ENCODE measurements at regions not wholly inside any gene's neighbourhood (a gene's known extent, or its start where the extent isn't known, plus 50 kb on each side); places are given as distances from the start of the nearest gene placed in this dataset.

GRCh38 chr5:40446910-40447309 lies 232.8 kb upstream of the PTGER4 start:
- no peaks in the 10 kb centered on the region for H3K9me1 ChIP-seq (ENCODE audit: control insufficient read depth, extremely low read depth, insufficient read depth, low read length)
- dilution Hi-C loops (cut with MboI; ENCODE audit: extremely low pct_ligation_motif_present, low sequenced_read_pairs), result no loop called here
- no peak overlapping the region for H3K4me3 ChIP-seq (ENCODE audit: control insufficient read depth in 2 of 3, extremely low read depth in 1 of 3, insufficient read depth in 2 of 3, low read depth in 1 of 3, low read length in 3 of 3)
- no peaks in the 10 kb centered on the region for H3K79me2 ChIP-seq (ENCODE audit: control insufficient read depth, insufficient read depth, low read length)
- H4K20me1 ChIP-seq (ENCODE audit: control insufficient read depth, extremely low read depth, insufficient read depth, low read length), result no peaks in the 10 kb centered on the region
- H3K27ac ChIP-seq (ENCODE audit: control insufficient read depth, insufficient read depth, low read length), result peak overlapping the region; percentile 16
- TF ChIP-seq EZH2 (IDR thresholded peaks at IDR 0.05; ENCODE audit: low read length) (no peak), CTCF (optimal IDR thresholded peaks at IDR 0.05 in 1 of 3, IDR thresholded peaks at IDR 0.05 in 1 of 3, conservative IDR thresholded peaks at IDR 0.05 in 1 of 3; ENCODE audit: extremely low read depth in 1 of 3, insufficient read depth in 2 of 3, low read length in 3 of 3) (no peak)
- H3K27me3 ChIP-seq (ENCODE audit: control insufficient read depth, extremely low read depth, insufficient read depth, low read length), result no peaks in the 10 kb centered on the region
- no peak overlapping the region for H2AFZ ChIP-seq (ENCODE audit: control insufficient read depth, low read length)
- DNase-seq (ENCODE audit: low read depth, low spot score) (no peak), FAIRE-seq (peak; percentile 95)
- peaks cover 5% of the 10 kb centered on the region for H3K9me3 ChIP-seq (ENCODE audit: control insufficient read depth, low read depth, low read length)
- H3K4me1 ChIP-seq (ENCODE audit: control insufficient read depth, extremely low read depth, insufficient read depth, low read length), result peaks cover 8% of the 10 kb centered on the region
- H3K36me3 ChIP-seq (ENCODE audit: control insufficient read depth in 2 of 2, extremely low read depth in 1 of 2, insufficient read depth in 2 of 2, low read length in 2 of 2), result no peaks in the 10 kb centered on the region
- no peak overlapping the region for H3K4me2 ChIP-seq (ENCODE audit: control insufficient read depth, extremely low read depth, insufficient read depth, low read depth, low read length)
- no peak overlapping the region for H3K9ac ChIP-seq (ENCODE audit: control insufficient read depth, extremely low read depth, insufficient read depth, low read length)

DNA sequence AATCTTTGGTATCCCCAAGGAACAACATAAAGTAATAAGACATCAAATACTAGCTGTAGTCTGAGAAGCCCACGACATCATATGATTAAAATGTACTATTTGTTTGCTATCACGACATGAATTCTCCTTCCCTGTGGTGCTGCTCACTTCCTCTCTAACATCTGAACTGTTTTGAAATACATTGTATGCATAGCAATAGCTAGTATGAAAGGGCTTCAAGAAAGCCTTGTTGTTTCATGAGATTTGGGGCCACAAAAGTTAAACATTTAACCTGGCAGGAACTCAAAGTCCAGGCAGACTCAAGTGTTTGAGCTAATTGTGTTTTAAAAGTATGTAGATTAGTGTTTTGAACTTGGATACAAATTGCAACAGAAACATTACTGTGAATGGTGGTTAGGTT lies 237.4 kb upstream of the PTGER4 start:
- H3K36me3 ChIP-seq (ENCODE audit: control insufficient read depth in 2 of 2, extremely low read depth in 1 of 2, insufficient read depth in 2 of 2, low read length in 2 of 2), result no peaks in the 10 kb centered on the region
- no peak overlapping the region for H3K27ac ChIP-seq (ENCODE audit: control insufficient read depth, insufficient read depth, low read length)
- H3K79me2 ChIP-seq (ENCODE audit: control insufficient read depth, insufficient read depth, low read length), result no peaks in the 10 kb centered on the region
- DNase-seq (ENCODE audit: low read depth, low spot score) (no peak), FAIRE-seq (peak; percentile 81)
- peaks cover 10% of the 10 kb centered on the region for H3K4me1 ChIP-seq (ENCODE audit: control insufficient read depth, extremely low read depth, insufficient read depth, low read length)
- dilution Hi-C loops (cut with MboI; ENCODE audit: extremely low pct_ligation_motif_present, low sequenced_read_pairs), result no loop called here
- H3K4me2 ChIP-seq (ENCODE audit: control insufficient read depth, extremely low read depth, insufficient read depth, low read depth, low read length), result no peak overlapping the region
- no peak overlapping the region for H3K4me3 ChIP-seq (ENCODE audit: control insufficient read depth in 2 of 3, extremely low read depth in 1 of 3, insufficient read depth in 2 of 3, low read depth in 1 of 3, low read length in 3 of 3)
- H4K20me1 ChIP-seq (ENCODE audit: control insufficient read depth, extremely low read depth, insufficient read depth, low read length), result no peaks in the 10 kb centered on the region
- no peaks in the 10 kb centered on the region for H3K9me1 ChIP-seq (ENCODE audit: control insufficient read depth, extremely low read depth, insufficient read depth, low read length)
- H3K9me3 ChIP-seq (ENCODE audit: control insufficient read depth, low read depth, low read length), result peaks cover 5% of the 10 kb centered on the region
- TF ChIP-seq CTCF (optimal IDR thresholded peaks at IDR 0.05 in 1 of 3, IDR thresholded peaks at IDR 0.05 in 1 of 3, conservative IDR thresholded peaks at IDR 0.05 in 1 of 3; ENCODE audit: extremely low read depth in 1 of 3, insufficient read depth in 2 of 3, low read length in 3 of 3), result no peak
- no peak for TF ChIP-seq EZH2 (IDR thresholded peaks at IDR 0.05; ENCODE audit: low read length)
- peak overlapping the region; percentile 36 for H2AFZ ChIP-seq (ENCODE audit: control insufficient read depth, low read length)
- H3K9ac ChIP-seq (ENCODE audit: control insufficient read depth, extremely low read depth, insufficient read depth, low read length), result no peak overlapping the region
- H3K27me3 ChIP-seq (ENCODE audit: control insufficient read depth, extremely low read depth, insufficient read depth, low read length), result no peaks in the 10 kb centered on the region
